ENCODE measurements at regions not wholly inside any gene's neighbourhood (a gene's known extent, or its start where the extent isn't known, plus 50 kb on each side); places are given as distances from the start of the nearest gene placed in this dataset.

DNA sequence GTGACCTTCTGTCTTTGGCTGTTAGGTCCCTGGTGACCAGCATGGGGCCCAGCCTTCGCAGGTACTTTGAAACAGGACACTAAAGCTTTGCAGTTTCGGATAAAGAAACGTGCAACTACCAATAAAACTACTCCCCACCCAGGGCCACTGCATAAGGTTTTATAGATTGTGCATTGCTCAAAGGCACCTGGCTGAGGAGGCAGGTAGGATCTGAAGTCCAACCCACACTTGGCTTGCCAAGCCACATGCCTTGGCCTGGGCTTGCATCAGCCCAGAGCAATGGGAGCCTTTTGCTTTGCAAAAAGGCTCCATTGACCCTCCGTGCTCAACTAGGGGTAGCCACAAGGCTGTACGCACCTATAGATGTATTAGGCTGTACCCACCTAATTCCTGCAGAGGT is 84.4 kb upstream of the SYT6 start:
- no peaks in the 10 kb centered on the region for H3K9me3 ChIP-seq (ENCODE audit: control insufficient read depth in 1 of 2, insufficient read depth in 1 of 2, low read depth in 1 of 2, low read length in 2 of 2)
- no peaks in the 10 kb centered on the region for H3K79me2 ChIP-seq (ENCODE audit: insufficient read depth, low read length)
- H3K27ac ChIP-seq (ENCODE audit: low read depth, low read length) = no peak overlapping the region
- no peaks in the 10 kb centered on the region for H3K36me3 ChIP-seq (ENCODE audit: control insufficient read depth in 1 of 2, insufficient read depth in 2 of 2, low read length in 2 of 2)
- no peak overlapping the region for H3K4me2 ChIP-seq (ENCODE audit: low read length)
- no peak overlapping the region for H3K9ac ChIP-seq (ENCODE audit: low read length)
- ChIA-PET POLR2A (no interaction called here), RAD21 (ENCODE audit: low non-redundant PET in 1 of 2, low total read pairs in 2 of 2, uncharacterized antibody in 2 of 2, unreplicated experiment in 2 of 2) (no interaction called here), CTCF (interaction anchor here (1.0 kb wide), 1 partner anchor 45 kb away, joined by 3 read pairs; no protein-coding TSS in a partner anchor)
- H3K9me2 ChIP-seq (ENCODE audit: insufficient read depth) = no peaks in the 10 kb centered on the region
- no peaks in the 10 kb centered on the region for H3K27me3 ChIP-seq (ENCODE audit: insufficient read depth, low read length)
- intact Hi-C loops (cut with micrococcal nuclease) = no loop called here
- no TSS peak for BruUV-seq (replicated peaks)
- TF ChIP-seq POLR2A (IDR thresholded peaks at IDR 0.05; ENCODE audit: borderline replicate concordance, extremely low read depth, insufficient read depth, insufficient read length) = no peak
- no peak for TF ChIP-seq EZH2 (IDR thresholded peaks at IDR 0.05)
- TF ChIP-seq, protein P1, sequence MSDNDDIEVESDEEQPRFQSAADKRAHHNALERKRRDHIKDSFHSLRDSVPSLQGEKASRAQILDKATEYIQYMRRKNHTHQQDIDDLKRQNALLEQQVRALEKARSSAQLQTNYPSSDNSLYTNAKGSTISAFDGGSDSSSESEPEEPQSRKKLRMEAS (IDR thresholded peaks at IDR 0.05) = no peak
- TF ChIP-seq, protein P2, sequence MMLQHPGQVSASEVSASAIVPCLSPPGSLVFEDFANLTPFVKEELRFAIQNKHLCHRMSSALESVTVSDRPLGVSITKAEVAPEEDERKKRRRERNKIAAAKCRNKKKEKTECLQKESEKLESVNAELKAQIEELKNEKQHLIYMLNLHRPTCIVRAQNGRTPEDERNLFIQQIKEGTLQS (IDR thresholded peaks at IDR 0.05) = no peak
- TF ChIP-seq SRF (IDR thresholded peaks at IDR 0.05; ENCODE audit: low read depth) = no peak
- TF ChIP-seq, protein P3, sequence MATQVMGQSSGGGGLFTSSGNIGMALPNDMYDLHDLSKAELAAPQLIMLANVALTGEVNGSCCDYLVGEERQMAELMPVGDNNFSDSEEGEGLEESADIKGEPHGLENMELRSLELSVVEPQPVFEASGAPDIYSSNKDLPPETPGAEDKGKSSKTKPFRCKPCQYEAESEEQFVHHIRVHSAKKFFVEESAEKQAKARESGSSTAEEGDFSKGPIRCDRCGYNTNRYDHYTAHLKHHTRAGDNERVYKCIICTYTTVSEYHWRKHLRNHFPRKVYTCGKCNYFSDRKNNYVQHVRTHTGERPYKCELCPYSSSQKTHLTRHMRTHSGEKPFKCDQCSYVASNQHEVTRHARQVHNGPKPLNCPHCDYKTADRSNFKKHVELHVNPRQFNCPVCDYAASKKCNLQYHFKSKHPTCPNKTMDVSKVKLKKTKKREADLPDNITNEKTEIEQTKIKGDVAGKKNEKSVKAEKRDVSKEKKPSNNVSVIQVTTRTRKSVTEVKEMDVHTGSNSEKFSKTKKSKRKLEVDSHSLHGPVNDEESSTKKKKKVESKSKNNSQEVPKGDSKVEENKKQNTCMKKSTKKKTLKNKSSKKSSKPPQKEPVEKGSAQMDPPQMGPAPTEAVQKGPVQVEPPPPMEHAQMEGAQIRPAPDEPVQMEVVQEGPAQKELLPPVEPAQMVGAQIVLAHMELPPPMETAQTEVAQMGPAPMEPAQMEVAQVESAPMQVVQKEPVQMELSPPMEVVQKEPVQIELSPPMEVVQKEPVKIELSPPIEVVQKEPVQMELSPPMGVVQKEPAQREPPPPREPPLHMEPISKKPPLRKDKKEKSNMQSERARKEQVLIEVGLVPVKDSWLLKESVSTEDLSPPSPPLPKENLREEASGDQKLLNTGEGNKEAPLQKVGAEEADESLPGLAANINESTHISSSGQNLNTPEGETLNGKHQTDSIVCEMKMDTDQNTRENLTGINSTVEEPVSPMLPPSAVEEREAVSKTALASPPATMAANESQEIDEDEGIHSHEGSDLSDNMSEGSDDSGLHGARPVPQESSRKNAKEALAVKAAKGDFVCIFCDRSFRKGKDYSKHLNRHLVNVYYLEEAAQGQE (IDR thresholded peaks at IDR 0.05; ENCODE audit: low read depth) = no peak
- no peaks in the 10 kb centered on the region for H3K4me1 ChIP-seq (ENCODE audit: control insufficient read depth in 1 of 2, insufficient read depth in 2 of 2, low read length in 2 of 2)
- no peak overlapping the region for H2AFZ ChIP-seq (ENCODE audit: low read depth, low read length, poor library complexity, severe bottlenecking)
- DNase-seq (ENCODE audit: low read depth, low spot score) (no peak), ATAC-seq (no peak)
- no peak overlapping the region for H3K4me3 ChIP-seq (replicated peaks in 1 of 2; ENCODE audit: low read depth in 1 of 2, low read length in 2 of 2)
- no peaks in the 10 kb centered on the region for H4K20me1 ChIP-seq (ENCODE audit: insufficient read depth)

DNA sequence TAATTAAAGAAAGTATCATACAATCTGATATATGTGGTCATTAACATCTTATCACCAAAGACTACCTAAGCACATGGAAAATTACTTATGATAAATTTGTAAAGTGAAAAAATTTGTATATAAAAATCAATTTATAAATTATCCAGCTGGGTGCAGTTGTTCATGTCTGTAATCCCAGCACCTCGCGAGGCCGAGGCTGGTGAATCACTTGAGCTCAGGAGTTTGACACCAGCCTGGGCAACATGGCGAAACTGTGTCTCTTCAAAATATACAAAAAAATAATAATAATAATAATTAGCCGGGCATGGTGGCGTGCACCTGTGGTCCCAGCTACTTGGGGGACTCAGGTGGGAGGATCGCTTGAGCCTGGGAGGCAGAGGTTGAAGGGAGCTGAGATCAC is 82.8 kb upstream of the SYT6 start:
- Histone ChIP-seq H3K4me2 (ENCODE audit: low read length) (no peak overlapping the region), H3K4me1 (ENCODE audit: control insufficient read depth in 1 of 2, insufficient read depth in 2 of 2, low read length in 2 of 2) (no peaks in the 10 kb centered on the region), H3K36me3 (ENCODE audit: control insufficient read depth in 1 of 2, insufficient read depth in 2 of 2, low read length in 2 of 2) (no peaks in the 10 kb centered on the region), H2AFZ (ENCODE audit: low read depth, low read length, poor library complexity, severe bottlenecking) (no peak overlapping the region), H3K79me2 (ENCODE audit: insufficient read depth, low read length) (no peaks in the 10 kb centered on the region), H3K27me3 (ENCODE audit: insufficient read depth, low read length) (no peaks in the 10 kb centered on the region), H3K9ac (ENCODE audit: low read length) (no peak overlapping the region), H3K9me3 (ENCODE audit: control insufficient read depth in 1 of 2, insufficient read depth in 1 of 2, low read depth in 1 of 2, low read length in 2 of 2) (no peaks in the 10 kb centered on the region), H3K9me2 (ENCODE audit: insufficient read depth) (no peaks in the 10 kb centered on the region), H3K4me3 (replicated peaks in 1 of 2; ENCODE audit: low read depth in 1 of 2, low read length in 2 of 2) (no peak overlapping the region), H4K20me1 (ENCODE audit: insufficient read depth) (no peaks in the 10 kb centered on the region), H3K27ac (ENCODE audit: low read depth, low read length) (no peak overlapping the region)
- ATAC-seq (no peak), DNase-seq (ENCODE audit: low read depth, low spot score) (no peak)
- intact Hi-C loops (cut with micrococcal nuclease) = no loop called here
- ChIA-PET RAD21 (ENCODE audit: low non-redundant PET in 1 of 2, low total read pairs in 2 of 2, uncharacterized antibody in 2 of 2, unreplicated experiment in 2 of 2) (no interaction called here), POLR2A (no interaction called here), CTCF (no interaction called here)
- no TSS peak for BruUV-seq (replicated peaks)
- TF ChIP-seq EZH2phosphoT487 (IDR thresholded peaks at IDR 0.05; ENCODE audit: borderline replicate concordance) (no peak), CBX3 (IDR thresholded peaks at IDR 0.05; ENCODE audit: low read depth) (no peak), ZNF274 (IDR thresholded peaks at IDR 0.05; ENCODE audit: low read depth, low read length) (no peak), POLR2A (IDR thresholded peaks at IDR 0.05; ENCODE audit: borderline replicate concordance, extremely low read depth, insufficient read depth, insufficient read length) (no peak), FOSL1 (IDR thresholded peaks at IDR 0.05; ENCODE audit: low read depth) (no peak), ZFX (IDR thresholded peaks at IDR 0.05) (no peak)
- TF ChIP-seq, protein P4, sequence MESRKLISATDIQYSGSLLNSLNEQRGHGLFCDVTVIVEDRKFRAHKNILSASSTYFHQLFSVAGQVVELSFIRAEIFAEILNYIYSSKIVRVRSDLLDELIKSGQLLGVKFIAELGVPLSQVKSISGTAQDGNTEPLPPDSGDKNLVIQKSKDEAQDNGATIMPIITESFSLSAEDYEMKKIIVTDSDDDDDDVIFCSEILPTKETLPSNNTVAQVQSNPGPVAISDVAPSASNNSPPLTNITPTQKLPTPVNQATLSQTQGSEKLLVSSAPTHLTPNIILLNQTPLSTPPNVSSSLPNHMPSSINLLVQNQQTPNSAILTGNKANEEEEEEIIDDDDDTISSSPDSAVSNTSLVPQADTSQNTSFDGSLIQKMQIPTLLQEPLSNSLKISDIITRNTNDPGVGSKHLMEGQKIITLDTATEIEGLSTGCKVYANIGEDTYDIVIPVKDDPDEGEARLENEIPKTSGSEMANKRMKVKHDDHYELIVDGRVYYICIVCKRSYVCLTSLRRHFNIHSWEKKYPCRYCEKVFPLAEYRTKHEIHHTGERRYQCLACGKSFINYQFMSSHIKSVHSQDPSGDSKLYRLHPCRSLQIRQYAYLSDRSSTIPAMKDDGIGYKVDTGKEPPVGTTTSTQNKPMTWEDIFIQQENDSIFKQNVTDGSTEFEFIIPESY (IDR thresholded peaks at IDR 0.05; ENCODE audit: extremely low read depth, insufficient replicate concordance, low read length) = no peak
- TF ChIP-seq, protein P5, sequence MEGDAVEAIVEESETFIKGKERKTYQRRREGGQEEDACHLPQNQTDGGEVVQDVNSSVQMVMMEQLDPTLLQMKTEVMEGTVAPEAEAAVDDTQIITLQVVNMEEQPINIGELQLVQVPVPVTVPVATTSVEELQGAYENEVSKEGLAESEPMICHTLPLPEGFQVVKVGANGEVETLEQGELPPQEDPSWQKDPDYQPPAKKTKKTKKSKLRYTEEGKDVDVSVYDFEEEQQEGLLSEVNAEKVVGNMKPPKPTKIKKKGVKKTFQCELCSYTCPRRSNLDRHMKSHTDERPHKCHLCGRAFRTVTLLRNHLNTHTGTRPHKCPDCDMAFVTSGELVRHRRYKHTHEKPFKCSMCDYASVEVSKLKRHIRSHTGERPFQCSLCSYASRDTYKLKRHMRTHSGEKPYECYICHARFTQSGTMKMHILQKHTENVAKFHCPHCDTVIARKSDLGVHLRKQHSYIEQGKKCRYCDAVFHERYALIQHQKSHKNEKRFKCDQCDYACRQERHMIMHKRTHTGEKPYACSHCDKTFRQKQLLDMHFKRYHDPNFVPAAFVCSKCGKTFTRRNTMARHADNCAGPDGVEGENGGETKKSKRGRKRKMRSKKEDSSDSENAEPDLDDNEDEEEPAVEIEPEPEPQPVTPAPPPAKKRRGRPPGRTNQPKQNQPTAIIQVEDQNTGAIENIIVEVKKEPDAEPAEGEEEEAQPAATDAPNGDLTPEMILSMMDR (IDR thresholded peaks at IDR 0.05 in 2 of 3, conservative IDR thresholded peaks at IDR 0.05 in 1 of 3; ENCODE audit: borderline replicate concordance in 1 of 3, insufficient read depth in 1 of 3, low read depth in 2 of 3, low read length in 2 of 3) = no peak
